ENCODE measurements at regions not wholly inside any gene's neighbourhood (a gene's known extent, or its start where the extent isn't known, plus 50 kb on each side); places are given as distances from the start of the nearest gene placed in this dataset.

DNA sequence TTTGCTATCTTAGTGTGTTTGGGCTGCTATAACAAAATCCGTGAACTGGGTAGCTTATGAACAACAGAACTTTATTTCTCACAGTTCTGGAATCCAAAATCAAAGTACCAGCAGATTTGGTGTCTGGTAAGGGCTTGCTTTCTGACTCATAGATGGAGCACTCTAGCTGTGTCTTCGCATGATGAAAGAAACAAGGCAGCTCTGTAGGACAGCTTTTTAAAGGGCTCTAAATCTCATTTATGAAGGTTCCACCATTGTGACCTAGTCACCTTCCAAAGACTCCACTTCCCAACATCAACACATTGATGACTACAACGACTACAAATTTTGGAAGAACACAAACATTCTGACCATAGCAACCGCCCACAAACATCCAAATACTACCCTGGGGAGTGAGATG, 158.6 kb upstream of the LCORL start:
- H3K4me3 ChIP-seq (replicated peaks in 1 of 3; ENCODE audit: insufficient read depth in 1 of 3, low read depth in 1 of 3, low read length in 3 of 3): no peak overlapping the region
- ChIA-PET CTCF (no interaction called here), POLR2A (no interaction called here)
- H4K20me1 ChIP-seq (replicated peaks; ENCODE audit: control insufficient read depth, extremely low read depth, insufficient read depth, low read length): no peaks in the 10 kb centered on the region
- DNase-seq (ENCODE audit: low read depth, low spot score) (no peak), FAIRE-seq (no peak)
- intact Hi-C loops (cut with micrococcal nuclease) (no loop called here), dilution Hi-C loops (cut with MboI; ENCODE audit: extremely low pct_ligation_motif_present, low sequenced_read_pairs) (no loop called here)
- no peaks in the 10 kb centered on the region for H3K9me1 ChIP-seq (replicated peaks; ENCODE audit: control insufficient read depth, extremely low read depth, insufficient read depth, low read length)
- H3K4me1 ChIP-seq (ENCODE audit: control insufficient read depth, extremely low read depth, insufficient read depth, low read length): no peaks in the 10 kb centered on the region
- no peaks in the 10 kb centered on the region for H3K36me3 ChIP-seq (ENCODE audit: control insufficient read depth in 2 of 2, extremely low read depth in 1 of 2, insufficient read depth in 2 of 2, low read length in 2 of 2)
- H3K4me2 ChIP-seq (ENCODE audit: insufficient read depth, low read length): no peak overlapping the region
- no TSS peak for BruUV-seq (replicated peaks)
- TF ChIP-seq POLR2A (IDR thresholded peaks at IDR 0.05; ENCODE audit: low read depth, low read length) (no peak), JUN (IDR thresholded peaks at IDR 0.05; ENCODE audit: borderline replicate concordance, insufficient read depth, insufficient read length, low read depth) (no peak), EZH2 (IDR thresholded peaks at IDR 0.05; ENCODE audit: borderline replicate concordance, low read depth, low read length, severe bottlenecking) (no peak), GATA2 (IDR thresholded peaks at IDR 0.05; ENCODE audit: insufficient read depth, insufficient read length, low read depth, low read length) (no peak), CTCF (IDR thresholded peaks at IDR 0.05; ENCODE audit: extremely low read depth in 1 of 2, insufficient read depth in 1 of 2, low read depth in 1 of 2, low read length in 2 of 2) (no peak), POLR2AphosphoS5 (IDR thresholded peaks at IDR 0.05; ENCODE audit: insufficient read depth, low read depth, low read length) (no peak), FOS (IDR thresholded peaks at IDR 0.05; ENCODE audit: borderline replicate concordance, insufficient read depth, low read length) (no peak), MYC (IDR thresholded peaks at IDR 0.05; ENCODE audit: low read depth, low read length) (no peak)
- TF ChIP-seq, protein P1, sequence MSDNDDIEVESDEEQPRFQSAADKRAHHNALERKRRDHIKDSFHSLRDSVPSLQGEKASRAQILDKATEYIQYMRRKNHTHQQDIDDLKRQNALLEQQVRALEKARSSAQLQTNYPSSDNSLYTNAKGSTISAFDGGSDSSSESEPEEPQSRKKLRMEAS (IDR thresholded peaks at IDR 0.05; ENCODE audit: insufficient read depth, insufficient read length): no peak
- H3K79me2 ChIP-seq (ENCODE audit: control insufficient read depth, insufficient read depth, low read length): no peaks in the 10 kb centered on the region
- no peak overlapping the region for H2AFZ ChIP-seq (ENCODE audit: low read depth, low read length)
- H3K27ac ChIP-seq (ENCODE audit: insufficient read depth, low read depth, low read length): no peak overlapping the region
- H3K9me3 ChIP-seq (replicated peaks; ENCODE audit: control insufficient read depth, insufficient read depth, low read length): no peaks in the 10 kb centered on the region
- no peak overlapping the region for H3K9ac ChIP-seq (replicated peaks; ENCODE audit: extremely low read depth, insufficient read depth, low read length)
- H3K27me3 ChIP-seq (ENCODE audit: control insufficient read depth in 2 of 2, insufficient read depth in 2 of 2, low read length in 2 of 2): no peaks in the 10 kb centered on the region

All from endothelial cell of umbilical vein (primary cell).